Ishikawa (cell line): ENCODE measurements at regions not wholly inside any gene's neighbourhood (a gene's known extent, or its start where the extent isn't known, plus 50 kb on each side); places are given as distances from the start of the nearest gene placed in this dataset.

ENCODE experiments used
- CREB1 ChIP-seq: IDR thresholded peaks from 2 replicates; pipeline ENCODE4 v1.6.1; 2012; ENCODE audit warnings: low read depth
- EGR1 ChIP-seq: IDR thresholded peaks from 2 replicates; pipeline ENCODE4 v1.6.1; 2012
- EP300 ChIP-seq: IDR thresholded peaks from 2 replicates; pipeline ENCODE4 v1.6.1; 2012; ENCODE audit warnings: borderline replicate concordance
- FOXM1 ChIP-seq: IDR thresholded peaks from 2 replicates; pipeline ENCODE4 v1.6.1; 2012; ENCODE audit warnings: low read depth, borderline replicate concordance
- MAX ChIP-seq: IDR thresholded peaks from 2 replicates; pipeline ENCODE4 v1.6.1; 2012
- NFIC ChIP-seq: IDR thresholded peaks from 2 replicates; pipeline ENCODE4 v1.6.1; 2012
- RAD21 ChIP-seq: IDR thresholded peaks from 2 replicates; pipeline ENCODE4 v1.6.1; 2012; ENCODE audit warnings: low read depth
- REST ChIP-seq: IDR thresholded peaks from 2 replicates; pipeline ENCODE4 v1.6.1; 2012; ENCODE audit warnings: low read depth, mild to moderate bottlenecking
- TAF1 ChIP-seq: IDR thresholded peaks from 2 replicates; pipeline ENCODE4 v1.6.1; 2012; ENCODE audit warnings: low read depth, mild to moderate bottlenecking
- TCF12 ChIP-seq: IDR thresholded peaks from 2 replicates; pipeline ENCODE4 v1.6.1; 2012; ENCODE audit warnings: low read depth
- TEAD4 ChIP-seq: IDR thresholded peaks from 2 replicates; pipeline ENCODE4 v1.6.1; 2012
- USF1 ChIP-seq: IDR thresholded peaks from 2 replicates; pipeline ENCODE4 v1.6.1; 2012
- YY1 ChIP-seq: IDR thresholded peaks from 2 replicates; pipeline ENCODE4 v1.6.1; 2012; ENCODE audit warnings: low read depth

GRCh38 chr18:64993695-64994094 lies 757.1 kb upstream of the CDH7 start:
- no peak for TF ChIP-seq MAX
- no peak for TF ChIP-seq TAF1
- no peak for TF ChIP-seq EGR1
- no peak for TF ChIP-seq CREB1
- TF ChIP-seq EP300: no peak
- TF ChIP-seq FOXM1: no peak
- TF ChIP-seq TCF12: no peak
- TF ChIP-seq REST: no peak
- TF ChIP-seq USF1: no peak
- no peak for TF ChIP-seq RAD21
- TF ChIP-seq NFIC: no peak
- TF ChIP-seq TEAD4: no peak
- TF ChIP-seq YY1: no peak
